HepG2 (cell line): ENCODE measurements at regions not wholly inside any gene's neighbourhood (a gene's known extent, or its start where the extent isn't known, plus 50 kb on each side); places are given as distances from the start of the nearest gene placed in this dataset.

Experiments
- ATM ChIP-seq: fragments of 450-650 bp; IDR thresholded peaks from 2 replicates; pipeline ENCODE4 v1.7.1; 2017; ENCODE audit warnings: mild to moderate bottlenecking, borderline replicate concordance
- BCL6 ChIP-seq: IDR thresholded peaks from 2 replicates; pipeline ENCODE4 v1.6.1; 2016; ENCODE audit warnings: missing genetic modification reagents, missing compliant biosample characterization
- GABPB1 ChIP-seq: IDR thresholded peaks from 2 replicates; pipeline ENCODE4 v1.6.1; 2016; ENCODE audit warnings: mild to moderate bottlenecking, missing genetic modification reagents, moderate library complexity, missing compliant biosample characterization
- HDAC1 ChIP-seq: sonication (generic); formaldehyde crosslinking; IDR thresholded peaks from 2 replicates; pipeline ENCODE4 v1.5.1; 2020; ENCODE audit warnings: mild to moderate bottlenecking, missing genetic modification reagents
- IKZF4 ChIP-seq: sonication (generic); formaldehyde crosslinking; IDR thresholded peaks from 2 replicates; pipeline ENCODE4 v1.5.1; 2020; ENCODE audit warnings: borderline replicate concordance, mild to moderate bottlenecking, low read depth, missing genetic modification reagents; ENCODE audit errors: not compliant biosample characterization
- MEIS2 ChIP-seq: sonication (generic); formaldehyde crosslinking; IDR thresholded peaks from 2 replicates; pipeline ENCODE4 v1.9.0; 2021; ENCODE audit warnings: mild to moderate bottlenecking, missing genetic modification reagents
- PAWR ChIP-seq: sonication (generic); formaldehyde crosslinking; IDR thresholded peaks from 2 replicates; pipeline ENCODE4 v1.4.0; 2020; ENCODE audit warnings: missing genetic modification reagents, mild to moderate bottlenecking, borderline replicate concordance
- PHF8 ChIP-seq: sonication (generic); formaldehyde crosslinking; IDR thresholded peaks from 2 replicates; pipeline ENCODE4 v1.5.0; 2020; ENCODE audit warnings: missing genetic modification reagents
- RBM39 ChIP-seq: fragments of 200-400 bp; formaldehyde crosslinking; IDR thresholded peaks from one replicate; pipeline ENCODE4 v1.6.1; 2018; ENCODE audit warnings: antibody characterized with exemption, mild to moderate bottlenecking, low read depth, low read length; ENCODE audit not compliant: poor library complexity, severe bottlenecking
- RXRA ChIP-seq: sonication (generic); formaldehyde crosslinking; IDR thresholded peaks from 2 replicates; pipeline ENCODE4 v1.5.1; 2020; ENCODE audit warnings: missing genetic modification reagents
- SP5 ChIP-seq: IDR thresholded peaks from 2 replicates; pipeline ENCODE4 v1.6.1; 2016; ENCODE audit warnings: low read depth, borderline replicate concordance
- SRSF4 ChIP-seq: fragments of 200-400 bp; formaldehyde crosslinking; IDR thresholded peaks from one replicate; pipeline ENCODE4 v1.6.1; 2018; ENCODE audit warnings: mild to moderate bottlenecking, low read depth, low read length, moderate library complexity; ENCODE audit not compliant: poor library complexity, severe bottlenecking
- TBP ChIP-seq: sonication (generic); formaldehyde crosslinking; IDR thresholded peaks from 2 replicates; pipeline ENCODE4 v1.5.0; 2020; ENCODE audit warnings: missing genetic modification reagents
- ZFP91 ChIP-seq: sonication (generic); formaldehyde crosslinking; IDR thresholded peaks from 2 replicates; pipeline ENCODE4 v1.9.0; 2022; ENCODE audit warnings: missing genetic modification reagents, mild to moderate bottlenecking, borderline replicate concordance
- ZNF224 ChIP-seq: sonication (generic); formaldehyde crosslinking; IDR thresholded peaks from 2 replicates; pipeline ENCODE4 v1.5.0; 2020; ENCODE audit warnings: mild to moderate bottlenecking, missing genetic modification reagents
- ZNF501 ChIP-seq: sonication (generic); formaldehyde crosslinking; IDR thresholded peaks from 2 replicates; pipeline ENCODE4 v1.5.1; 2020; ENCODE audit warnings: mild to moderate bottlenecking, moderate library complexity, missing genetic modification reagents
- ZNF687 ChIP-seq: sonication (generic); formaldehyde crosslinking; IDR thresholded peaks from 2 replicates; pipeline ENCODE4 v1.5.1; 2020; ENCODE audit warnings: mild to moderate bottlenecking, missing genetic modification reagents, moderate library complexity
- ZNF737 ChIP-seq: sonication (generic); formaldehyde crosslinking; IDR thresholded peaks from 2 replicates; pipeline ENCODE4 v1.5.0; 2020; ENCODE audit warnings: missing genetic modification reagents, mild to moderate bottlenecking, borderline replicate concordance
- ZNF782 ChIP-seq: sonication (generic); formaldehyde crosslinking; IDR thresholded peaks from 2 replicates; pipeline ENCODE4 v1.4.0; 2020; ENCODE audit warnings: missing genetic modification reagents, mild to moderate bottlenecking, borderline replicate concordance
- ZNF800 ChIP-seq: sonication (generic); formaldehyde crosslinking; IDR thresholded peaks from 2 replicates; pipeline ENCODE4 v1.4.0; 2020; ENCODE audit warnings: missing genetic modification reagents
- ZSCAN31 ChIP-seq: sonication (generic); formaldehyde crosslinking; IDR thresholded peaks from 2 replicates; pipeline ENCODE4 v1.5.0; 2020; ENCODE audit warnings: low read depth, mild to moderate bottlenecking, missing genetic modification reagents
- TF ChIP-seq, protein P1 (sequence below): IDR thresholded peaks from 2 replicates; pipeline ENCODE4 v1.6.1; 2016; ENCODE audit warnings: missing genetic modification reagents, missing compliant biosample characterization
- TF ChIP-seq, protein P2 (sequence below): sonication (generic); formaldehyde crosslinking; IDR thresholded peaks from 2 replicates; pipeline ENCODE4 v1.4.0; 2020; ENCODE audit warnings: missing genetic modification reagents

DNA sequence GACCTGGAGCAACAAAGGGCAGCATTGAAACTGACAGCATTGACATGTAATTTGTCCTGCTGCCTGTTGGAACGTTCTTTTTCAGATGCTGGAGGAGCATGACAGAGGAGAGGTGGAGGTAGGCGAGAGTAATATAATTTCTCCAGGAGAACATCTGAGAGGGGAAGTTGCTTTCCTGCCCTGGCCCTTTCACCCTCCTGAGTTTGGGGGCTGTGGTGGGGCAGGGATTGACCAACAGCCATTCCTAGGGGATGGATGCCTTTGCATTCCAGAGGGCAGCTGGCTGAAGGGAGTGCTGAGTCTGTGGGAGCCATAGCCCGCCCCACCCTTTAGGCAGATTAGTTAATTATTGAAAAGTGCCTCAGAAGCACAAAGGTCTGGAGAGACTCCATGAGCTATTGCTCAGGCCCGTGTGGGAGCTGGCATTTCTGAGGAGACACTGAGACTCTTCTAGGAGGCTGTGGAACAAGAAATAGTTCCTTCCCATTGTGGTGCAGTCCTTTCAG is 73.5 kb downstream of the ARF6 start (continued):
- TF ChIP-seq ZNF224 (CRISPR knock-in tag) (no peak), PHF8 (CRISPR knock-in tag) (no peak), ZNF800 (CRISPR knock-in tag) (no peak), SP5 (CRISPR knock-in tag) (no peak), ZNF501 (no peak), BCL6 (no peak), PAWR (no peak), IKZF4 (CRISPR knock-in tag) (no peak), ZNF737 (CRISPR knock-in tag) (no peak), MEIS2 (CRISPR knock-in tag) (no peak), RXRA (CRISPR knock-in tag) (no peak), RBM39 (no peak), ZFP91 (CRISPR knock-in tag) (no peak), SRSF4 (no peak), ZNF782 (CRISPR knock-in tag) (no peak), HDAC1 (CRISPR knock-in tag) (no peak), TBP (CRISPR knock-in tag) (no peak), ATM (no peak), ZSCAN31 (CRISPR knock-in tag) (0 out of 2 replicates have a peak, but pooled peaks have one; percentile 29), ZNF687 (peak; percentile 62), GABPB1 (CRISPR knock-in tag) (no peak)
- TF ChIP-seq, protein P1, sequence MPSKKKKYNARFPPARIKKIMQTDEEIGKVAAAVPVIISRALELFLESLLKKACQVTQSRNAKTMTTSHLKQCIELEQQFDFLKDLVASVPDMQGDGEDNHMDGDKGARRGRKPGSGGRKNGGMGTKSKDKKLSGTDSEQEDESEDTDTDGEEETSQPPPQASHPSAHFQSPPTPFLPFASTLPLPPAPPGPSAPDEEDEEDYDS (CRISPR knock-in tag), result peak; percentile 61; the same call in 1 of the 2 replicates
- TF ChIP-seq, protein P2, sequence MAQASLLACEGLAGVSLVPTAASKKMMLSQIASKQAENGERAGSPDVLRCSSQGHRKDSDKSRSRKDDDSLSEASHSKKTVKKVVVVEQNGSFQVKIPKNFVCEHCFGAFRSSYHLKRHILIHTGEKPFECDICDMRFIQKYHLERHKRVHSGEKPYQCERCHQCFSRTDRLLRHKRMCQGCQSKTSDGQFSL (CRISPR knock-in tag), result no peak
